ENCODE measurements at regions not wholly inside any gene's neighbourhood (a gene's known extent, or its start where the extent isn't known, plus 50 kb on each side); places are given as distances from the start of the nearest gene placed in this dataset.

DNA sequence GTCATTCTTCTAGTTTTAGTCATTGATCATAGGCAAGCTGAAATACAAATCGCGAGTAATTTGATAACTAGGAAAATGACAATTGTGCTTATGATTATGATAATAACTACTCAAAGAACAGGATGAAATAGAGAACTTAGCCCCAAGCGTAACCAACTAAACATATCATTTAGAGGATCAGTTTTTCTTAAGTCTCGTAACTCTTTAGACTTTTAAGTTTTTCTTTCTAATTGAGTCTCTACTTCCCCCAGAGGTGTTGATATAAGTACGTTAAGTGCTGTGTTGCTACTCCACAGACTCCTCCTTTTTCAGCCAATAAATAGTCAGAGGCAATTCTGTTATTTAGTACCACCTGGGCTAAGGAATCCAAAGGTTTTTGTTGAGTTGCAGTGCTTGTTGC, 96.3 kb downstream of the NHLRC3 start:
- no peaks in the 10 kb centered on the region for H3K4me1 Mint-ChIP-seq
- H3K27me3 Mint-ChIP-seq = peaks cover 4% of the 10 kb centered on the region

DNA sequence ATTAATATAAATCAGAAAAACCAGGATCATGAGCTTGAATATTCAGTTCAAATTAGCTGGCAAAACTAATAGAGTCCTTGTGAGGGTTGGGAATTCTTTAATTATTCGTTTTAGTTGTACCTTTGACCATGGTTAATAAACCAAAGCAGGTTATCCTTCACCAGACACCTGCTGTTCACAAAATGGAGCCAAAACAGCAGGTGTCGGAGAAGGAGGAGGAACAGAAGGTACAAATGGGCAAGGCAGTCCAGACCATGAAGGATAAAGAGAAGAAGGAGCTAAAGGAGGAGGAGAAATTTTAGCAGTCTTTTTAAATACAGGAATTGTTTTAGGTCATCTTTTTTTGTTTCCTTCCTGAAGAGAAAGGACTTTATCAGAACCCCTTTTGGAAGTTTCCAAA, 106.1 kb downstream of the NHLRC3 start:
- no peak overlapping the region for H3K4me3 Mint-ChIP-seq
- no peak overlapping the region for H3K27ac Mint-ChIP-seq
- H3K27me3 Mint-ChIP-seq = peaks cover 4% of the 10 kb centered on the region
- no peaks in the 10 kb centered on the region for H3K9me3 Mint-ChIP-seq
- no peaks in the 10 kb centered on the region for H3K36me3 Mint-ChIP-seq
- no peaks in the 10 kb centered on the region for H3K4me1 Mint-ChIP-seq

More for the DNA sequence above, 96.3 kb downstream of the NHLRC3 start:
- H3K9me3 Mint-ChIP-seq = peaks cover 0 to 3% (median 0%) of the 10 kb centered on the region in 3 donors
- H3K4me3 Mint-ChIP-seq = no peak overlapping the region
- H3K36me3 Mint-ChIP-seq = no peaks in the 10 kb centered on the region
- H3K27ac Mint-ChIP-seq = no peak overlapping the region

DNA sequence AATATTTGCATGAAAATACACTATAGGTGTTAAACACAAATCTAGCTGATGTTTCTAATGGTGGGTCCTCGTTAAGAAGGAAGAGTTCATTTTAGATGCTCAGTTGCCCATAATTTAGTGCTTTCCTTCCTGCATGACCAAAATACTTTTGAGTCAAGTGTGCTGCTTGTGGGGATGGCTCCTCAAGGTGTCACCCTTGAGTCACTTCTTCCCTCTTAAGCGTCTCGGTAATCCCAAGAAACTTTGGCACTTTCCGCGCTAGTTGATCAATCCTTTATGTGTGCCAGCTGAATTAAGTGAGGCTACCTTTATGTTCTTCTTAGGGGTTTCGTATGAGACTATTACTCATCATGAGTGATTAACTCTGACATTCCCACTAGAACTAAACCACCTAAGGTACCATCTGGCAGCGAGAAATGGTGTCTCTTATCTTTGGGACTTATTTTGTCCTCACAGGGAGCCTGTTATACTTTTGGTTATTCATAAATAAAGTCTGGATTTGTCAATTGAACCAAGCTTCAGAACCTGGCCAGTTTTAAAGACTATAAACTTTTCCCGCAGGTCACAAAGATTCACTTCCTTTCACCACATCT, 106.8 kb downstream of the NHLRC3 start:
- Mint-ChIP-seq H3K36me3 (no peaks in the 10 kb centered on the region), H3K9me3 (no peaks in the 10 kb centered on the region), H3K27me3 (peaks cover 4% of the 10 kb centered on the region), H3K27ac (no peak overlapping the region), H3K4me1 (no peaks in the 10 kb centered on the region), H3K4me3 (no peak overlapping the region)

DNA sequence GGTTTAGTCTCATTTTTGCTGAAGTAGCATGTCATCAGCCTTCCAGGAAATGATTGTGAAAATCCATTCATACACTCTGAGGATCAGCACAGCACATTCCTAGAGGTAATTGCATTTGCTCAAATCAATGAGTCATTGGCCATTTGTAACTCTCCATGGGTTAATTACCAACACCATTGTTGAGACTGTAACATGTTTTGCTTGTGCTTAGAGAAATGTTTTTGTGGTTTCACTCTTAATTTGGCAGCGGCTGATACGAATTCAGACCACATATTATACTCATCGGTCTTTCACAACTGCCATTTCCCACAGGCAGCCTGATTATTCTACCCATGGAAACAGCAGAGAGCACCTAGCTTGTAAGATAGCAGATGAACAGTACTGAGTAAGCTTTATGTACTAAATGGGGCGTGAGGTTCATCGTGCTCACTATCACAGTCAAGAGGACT, 110.3 kb downstream of the NHLRC3 start:
- H3K27me3 Mint-ChIP-seq = peaks cover 3% of the 10 kb centered on the region

DNA sequence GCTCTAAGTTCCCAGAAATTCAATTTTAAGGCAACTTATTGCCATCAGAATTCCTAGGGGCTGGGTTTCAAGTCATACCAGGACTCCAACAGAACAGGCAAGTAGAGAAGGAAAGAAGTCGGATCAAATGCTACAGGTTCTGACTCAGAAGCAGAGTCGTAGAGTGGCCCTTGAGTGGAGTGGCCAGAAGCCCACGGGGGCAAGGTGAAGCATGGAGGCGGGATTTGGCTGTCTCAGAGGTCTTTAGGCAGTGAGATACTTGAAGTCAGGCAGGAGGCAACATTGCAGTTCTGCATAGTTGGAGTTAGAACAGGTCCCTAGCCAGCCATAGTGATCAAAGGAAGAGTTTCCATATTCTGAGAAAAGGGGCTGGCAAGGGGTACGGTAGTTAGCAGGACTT, 111.6 kb downstream of the NHLRC3 start:
- H3K27ac Mint-ChIP-seq = no peak overlapping the region
- no peak overlapping the region for H3K4me3 Mint-ChIP-seq
- no peaks in the 10 kb centered on the region for H3K4me1 Mint-ChIP-seq
- H3K9me3 Mint-ChIP-seq = peaks cover 0 to 2% (median 1%) of the 10 kb centered on the region in 3 donors
- no peaks in the 10 kb centered on the region for H3K36me3 Mint-ChIP-seq
- H3K27me3 Mint-ChIP-seq = peaks cover 2% of the 10 kb centered on the region

More for the DNA sequence above, 110.3 kb downstream of the NHLRC3 start:
- H3K27ac Mint-ChIP-seq = no peak overlapping the region
- no peak overlapping the region for H3K4me3 Mint-ChIP-seq
- no peaks in the 10 kb centered on the region for H3K4me1 Mint-ChIP-seq
- H3K9me3 Mint-ChIP-seq = peaks cover 0 to 2% (median 1%) of the 10 kb centered on the region in 3 donors
- H3K36me3 Mint-ChIP-seq = no peaks in the 10 kb centered on the region

DNA sequence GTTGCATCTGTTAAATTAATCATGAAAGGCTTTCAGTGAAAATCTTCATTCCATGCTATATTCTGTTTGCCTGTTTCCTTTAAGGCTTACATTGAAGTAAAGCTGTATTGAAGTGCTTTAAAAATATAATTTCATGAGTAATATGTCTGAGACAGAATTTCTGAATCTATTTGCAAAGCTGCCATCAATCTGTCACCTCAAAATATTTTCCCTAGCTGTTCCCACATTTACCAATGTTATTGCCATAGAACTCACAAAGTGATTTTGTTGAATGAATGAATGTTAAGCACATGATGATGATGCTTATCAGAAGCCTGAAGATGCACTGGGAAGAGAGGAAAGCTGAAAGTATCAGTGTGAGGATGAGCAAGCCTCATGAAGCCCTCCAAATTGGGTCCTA, 115.8 kb downstream of the NHLRC3 start:
- no peak overlapping the region for H3K4me3 Mint-ChIP-seq

DNA sequence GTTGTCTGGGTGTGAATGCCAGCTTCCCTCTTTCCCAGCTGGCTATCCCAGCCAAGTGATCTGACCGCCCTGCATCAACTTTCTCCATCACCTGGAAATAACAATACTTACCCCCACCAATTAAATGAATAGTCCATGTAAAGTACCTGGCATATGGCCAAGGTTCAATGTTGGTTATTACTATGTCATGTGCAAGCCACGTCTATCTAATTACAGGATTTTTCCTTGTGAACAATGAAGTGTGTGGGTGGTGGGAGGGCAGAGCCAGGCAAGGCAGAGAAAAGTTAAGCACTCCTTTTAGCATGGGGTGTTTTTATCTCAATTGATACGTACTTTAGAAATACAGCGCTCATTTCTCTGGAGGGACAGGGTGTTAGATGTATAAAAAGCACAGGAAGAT, 121.1 kb downstream of the NHLRC3 start:
- Mint-ChIP-seq H3K9me3 (no peaks in the 10 kb centered on the region), H3K4me3 (no peak overlapping the region), H3K36me3 (no peaks in the 10 kb centered on the region), H3K27me3 (peaks cover 11% of the 10 kb centered on the region), H3K4me1 (peaks cover 0 to 1% (median 0%) of the 10 kb centered on the region in 3 donors), H3K27ac (no peak overlapping the region)

More for the DNA sequence above, 115.8 kb downstream of the NHLRC3 start:
- Mint-ChIP-seq H3K9me3 (peaks cover 0 to 2% (median 1%) of the 10 kb centered on the region in 3 donors), H3K4me1 (no peaks in the 10 kb centered on the region), H3K27ac (no peak overlapping the region), H3K36me3 (no peaks in the 10 kb centered on the region), H3K27me3 (peaks cover 8% of the 10 kb centered on the region)

DNA sequence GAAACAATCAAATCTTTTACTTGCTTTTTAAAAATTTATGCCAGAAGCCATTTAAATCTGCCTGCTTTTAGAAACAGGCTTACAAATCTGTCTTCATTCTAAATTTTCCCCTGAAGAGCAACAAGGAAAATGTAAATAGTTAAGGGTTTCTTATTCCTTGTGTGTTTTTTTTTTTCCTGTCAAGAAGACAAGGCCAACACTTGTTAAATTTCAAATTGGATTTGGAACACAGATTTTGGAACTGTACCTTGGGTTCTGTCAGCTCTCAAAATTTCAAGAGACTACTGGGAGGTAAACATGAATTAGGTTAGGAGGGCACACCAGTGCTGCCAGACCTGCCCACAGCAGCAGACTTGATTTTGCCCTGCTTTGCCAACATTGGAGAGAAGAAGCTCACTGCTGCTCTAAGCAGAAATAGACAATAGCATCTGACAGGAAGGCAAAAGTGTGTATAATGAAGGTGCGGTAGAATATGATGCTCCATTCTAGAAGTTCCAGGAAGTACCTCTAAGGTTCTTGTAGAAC, 121.7 kb downstream of the NHLRC3 start:
- no peaks in the 10 kb centered on the region for H3K36me3 Mint-ChIP-seq
- H3K9me3 Mint-ChIP-seq = no peaks in the 10 kb centered on the region
- H3K27ac Mint-ChIP-seq = no peak overlapping the region
- H3K4me1 Mint-ChIP-seq = peaks cover 0 to 1% (median 0%) of the 10 kb centered on the region in 3 donors
- H3K4me3 Mint-ChIP-seq = no peak overlapping the region
- peaks cover 11% of the 10 kb centered on the region for H3K27me3 Mint-ChIP-seq

DNA sequence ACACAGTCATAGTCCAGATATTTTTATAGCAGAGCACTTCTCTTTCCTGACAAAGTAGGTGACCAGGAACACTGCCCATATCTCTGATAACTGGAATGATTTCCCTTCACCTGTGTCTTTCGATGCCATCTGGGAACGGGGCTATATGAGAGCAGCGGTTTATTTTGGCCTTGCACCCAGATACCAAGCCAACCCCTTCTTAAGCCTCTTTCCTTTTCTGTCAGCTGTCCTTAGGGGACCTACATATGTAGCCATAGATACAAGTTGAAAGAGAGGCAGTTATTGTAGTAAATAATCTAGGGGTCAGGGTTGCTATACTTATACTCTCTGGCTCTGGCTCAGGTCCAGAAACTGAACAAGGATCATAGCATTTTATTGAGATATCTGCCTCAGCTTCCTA, 128.8 kb downstream of the NHLRC3 start:
- Mint-ChIP-seq H3K9me3 (peaks cover 0 to 3% (median 2%) of the 10 kb centered on the region in 3 donors), H3K4me1 (no peaks in the 10 kb centered on the region), H3K36me3 (no peaks in the 10 kb centered on the region), H3K27me3 (peaks cover 1% of the 10 kb centered on the region), H3K4me3 (no peak overlapping the region), H3K27ac (no peak overlapping the region)

DNA sequence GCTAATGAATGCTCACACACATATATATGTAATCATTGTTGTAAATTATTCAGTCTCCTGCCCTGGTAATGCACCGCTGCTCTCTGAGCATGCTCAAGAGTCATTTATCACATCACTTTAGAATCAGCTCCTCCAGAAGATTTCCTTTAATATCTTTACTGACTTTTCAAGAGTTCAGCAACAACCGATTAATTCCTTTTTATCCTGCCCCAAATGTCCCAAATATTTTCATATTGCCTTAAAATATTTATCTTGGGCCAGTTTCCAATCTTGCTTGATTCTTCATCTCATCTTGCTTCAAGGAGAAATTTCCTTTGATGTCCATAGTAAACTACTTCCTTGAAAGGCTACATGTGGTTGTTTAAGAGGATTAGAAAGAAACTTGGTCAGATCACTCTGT, 132.5 kb downstream of the NHLRC3 start:
- Mint-ChIP-seq H3K36me3 (no peaks in the 10 kb centered on the region), H3K9me3 (peaks cover 0 to 3% (median 3%) of the 10 kb centered on the region in 3 donors), H3K4me1 (no peaks in the 10 kb centered on the region), H3K27ac (no peak overlapping the region), H3K4me3 (no peak overlapping the region), H3K27me3 (peaks cover 1% of the 10 kb centered on the region)

DNA sequence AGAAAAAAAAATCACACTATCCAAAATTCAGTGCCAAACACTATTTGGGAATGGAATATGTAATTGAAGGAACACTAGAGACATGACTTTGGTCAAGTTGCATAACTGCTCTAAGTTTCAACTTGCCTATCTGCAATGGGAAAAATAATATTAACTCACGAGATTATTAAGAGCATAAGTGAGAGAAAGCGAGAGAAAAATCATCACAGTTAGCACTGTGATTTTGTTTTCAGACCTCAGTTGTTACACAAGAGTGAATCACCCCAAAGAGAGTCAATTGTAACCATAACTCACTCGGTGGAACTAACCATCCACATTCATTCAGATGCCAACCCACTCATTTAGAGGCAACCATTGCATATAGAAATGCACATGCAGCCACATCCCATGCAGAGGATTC, 147.1 kb downstream of the NHLRC3 start:
- no peak overlapping the region for H3K4me3 Mint-ChIP-seq
- H3K27ac Mint-ChIP-seq = no peak overlapping the region
- H3K9me3 Mint-ChIP-seq = no peaks in the 10 kb centered on the region
- no peaks in the 10 kb centered on the region for H3K36me3 Mint-ChIP-seq
- peaks cover 4% of the 10 kb centered on the region for H3K27me3 Mint-ChIP-seq
- no peaks in the 10 kb centered on the region for H3K4me1 Mint-ChIP-seq

DNA sequence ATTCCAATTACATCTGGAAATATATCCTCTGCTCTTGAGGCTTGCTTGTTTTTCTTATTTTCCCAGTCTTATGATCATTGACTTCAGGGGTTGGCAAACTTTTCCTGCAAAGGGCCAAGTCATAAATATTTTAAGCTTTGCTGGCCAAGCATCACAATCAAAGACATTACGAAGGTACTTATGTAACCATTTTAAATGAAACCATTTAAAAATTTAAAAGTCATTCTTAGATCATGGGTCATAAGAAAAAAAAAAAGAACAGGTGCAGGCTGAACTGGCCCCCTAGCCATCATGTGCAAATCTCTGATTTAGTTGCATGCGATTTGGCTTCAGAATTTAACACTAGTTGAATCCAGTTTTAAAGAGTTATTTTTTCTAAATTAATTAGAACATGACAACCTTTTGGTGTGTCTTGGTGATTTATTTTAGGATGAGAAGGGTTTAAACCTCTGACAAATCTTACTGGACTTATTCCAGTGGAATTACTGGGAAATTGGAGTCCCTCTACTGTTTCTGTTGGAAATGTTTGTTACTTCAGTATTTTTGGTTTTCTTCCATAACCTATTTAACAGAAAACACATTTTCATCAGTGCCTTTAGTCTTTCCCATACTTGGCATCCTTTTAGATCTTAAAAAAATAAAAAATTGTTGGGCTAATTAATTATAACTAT, 148.1 kb downstream of the NHLRC3 start:
- Mint-ChIP-seq H3K27me3 (no peaks in the 10 kb centered on the region), H3K9me3 (no peaks in the 10 kb centered on the region), H3K36me3 (no peaks in the 10 kb centered on the region), H3K4me3 (no peak overlapping the region), H3K4me1 (no peaks in the 10 kb centered on the region), H3K27ac (no peak overlapping the region)

DNA sequence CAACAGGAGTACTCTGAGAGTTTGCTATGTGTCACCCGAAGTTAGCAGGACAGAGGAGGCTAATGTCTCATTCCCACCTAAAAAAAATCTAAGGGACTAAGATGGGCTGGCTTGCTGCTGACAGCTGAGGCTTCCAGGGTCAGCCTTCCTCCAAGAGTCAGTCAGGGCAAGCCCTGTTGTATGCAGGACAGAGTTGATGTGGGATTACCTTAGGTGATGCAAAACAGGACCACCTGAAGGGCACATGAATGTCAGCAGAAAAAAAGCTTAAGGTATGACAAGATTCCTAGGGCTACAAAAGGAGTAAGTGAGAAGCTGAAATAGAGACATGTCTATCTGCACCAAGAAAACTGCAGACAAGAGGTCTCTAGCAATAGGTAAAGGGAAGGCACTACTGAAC, 151.5 kb downstream of the NHLRC3 start:
- H3K9me3 Mint-ChIP-seq = no peaks in the 10 kb centered on the region
- H3K36me3 Mint-ChIP-seq = no peaks in the 10 kb centered on the region
- H3K4me3 Mint-ChIP-seq = no peak overlapping the region
- no peak overlapping the region for H3K27ac Mint-ChIP-seq
- H3K4me1 Mint-ChIP-seq = no peaks in the 10 kb centered on the region
- peaks cover 6% of the 10 kb centered on the region for H3K27me3 Mint-ChIP-seq

DNA sequence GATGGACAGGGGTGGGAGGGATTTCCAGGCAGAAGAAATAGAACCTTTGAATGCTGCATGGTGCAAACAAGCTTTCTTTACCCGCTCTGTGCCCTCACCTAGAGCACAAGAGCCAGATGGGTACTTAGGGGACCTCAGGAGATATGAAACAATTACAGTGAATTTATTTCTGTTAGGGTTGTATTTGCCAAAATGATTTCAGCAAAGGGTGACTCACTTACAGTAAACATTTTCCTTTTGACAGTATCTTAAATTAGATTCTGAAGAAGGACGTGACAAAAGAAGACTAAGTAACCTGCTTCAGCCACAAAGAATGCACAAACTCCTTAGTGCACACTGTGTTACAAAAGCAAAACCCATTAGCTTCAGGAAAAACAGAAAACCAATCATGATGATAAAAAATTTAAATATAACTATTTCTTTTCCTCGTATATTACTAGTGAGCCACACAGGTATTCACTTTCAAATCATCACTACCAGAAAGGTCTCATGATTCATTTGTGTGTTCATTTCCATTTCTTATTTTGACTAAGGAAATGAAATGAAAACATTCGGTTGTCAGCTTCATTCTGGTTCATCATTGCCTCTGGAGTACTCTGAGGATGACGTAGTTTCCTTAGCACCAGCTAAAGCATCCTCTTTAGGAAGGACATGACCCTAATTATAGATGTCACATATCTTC, 158.8 kb downstream of the NHLRC3 start:
- H3K9me3 Mint-ChIP-seq = no peaks in the 10 kb centered on the region
- H3K27ac Mint-ChIP-seq = no peak overlapping the region
- no peaks in the 10 kb centered on the region for H3K4me1 Mint-ChIP-seq
- H3K36me3 Mint-ChIP-seq = no peaks in the 10 kb centered on the region
- H3K27me3 Mint-ChIP-seq = peaks cover 6% of the 10 kb centered on the region
- H3K4me3 Mint-ChIP-seq = no peak overlapping the region

DNA sequence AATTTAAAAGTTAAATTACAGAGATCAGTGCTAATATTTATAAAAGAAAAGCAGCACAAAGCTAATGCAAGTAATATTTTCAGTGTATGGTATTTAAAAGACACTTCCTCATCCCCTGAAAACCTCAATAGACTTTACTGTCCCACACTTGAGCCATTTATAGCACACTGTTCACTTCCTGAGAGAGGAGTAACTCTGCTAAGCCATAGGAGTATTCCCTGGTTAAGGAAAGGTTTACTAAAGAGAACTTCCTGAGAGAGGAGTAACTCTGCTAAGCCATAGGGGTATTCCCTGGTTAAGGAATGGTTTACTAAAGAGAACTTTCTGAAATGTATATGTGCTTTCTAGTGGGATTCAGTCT, 159.4 kb downstream of the NHLRC3 start:
- Mint-ChIP-seq H3K36me3 (no peaks in the 10 kb centered on the region), H3K27me3 (peaks cover 6% of the 10 kb centered on the region), H3K4me1 (no peaks in the 10 kb centered on the region), H3K4me3 (no peak overlapping the region), H3K9me3 (no peaks in the 10 kb centered on the region), H3K27ac (no peak overlapping the region)
